Adipocyte (in vitro differentiated cells): ENCODE measurements at regions not wholly inside any gene's neighbourhood (a gene's known extent, or its start where the extent isn't known, plus 50 kb on each side); places are given as distances from the start of the nearest gene placed in this dataset.

Experiments
- DNase-seq: peaks from one replicate; pipeline ENCODE4 v3.0.0-alpha.2; 2015; ENCODE audit warnings: low read depth
- H3K27me3 ChIP-seq: replicated peaks from 2 replicates; pipeline ENCODE4 v1.7.0; 2013; ENCODE audit warnings: mild to moderate bottlenecking, low read length, moderate library complexity; ENCODE audit not compliant: control insufficient read depth, insufficient read depth
- H3K36me3 ChIP-seq: 2 replicates; pipeline ENCODE4 v1.7.0; 2013; ENCODE audit warnings: low read length, mild to moderate bottlenecking, moderate library complexity; ENCODE audit not compliant: control insufficient read depth, insufficient read depth, severe bottlenecking
- H3K4me1 ChIP-seq: 2 replicates; pipeline ENCODE4 v1.7.0; 2013; ENCODE audit warnings: mild to moderate bottlenecking, low read length, moderate library complexity; ENCODE audit not compliant: control insufficient read depth, insufficient read depth
- H3K4me3 ChIP-seq: 2 replicates; pipeline ENCODE4 v1.7.0; 2013; ENCODE audit warnings: mild to moderate bottlenecking, low read length, moderate library complexity
- H3K9ac ChIP-seq: 2 replicates; pipeline ENCODE4 v1.7.0; 2013; ENCODE audit warnings: mild to moderate bottlenecking, low read length, moderate library complexity
- H3K9me3 ChIP-seq: 2 replicates; pipeline ENCODE4 v1.7.0; 2013; ENCODE audit warnings: mild to moderate bottlenecking, low read length, moderate library complexity; ENCODE audit not compliant: control insufficient read depth

DNA sequence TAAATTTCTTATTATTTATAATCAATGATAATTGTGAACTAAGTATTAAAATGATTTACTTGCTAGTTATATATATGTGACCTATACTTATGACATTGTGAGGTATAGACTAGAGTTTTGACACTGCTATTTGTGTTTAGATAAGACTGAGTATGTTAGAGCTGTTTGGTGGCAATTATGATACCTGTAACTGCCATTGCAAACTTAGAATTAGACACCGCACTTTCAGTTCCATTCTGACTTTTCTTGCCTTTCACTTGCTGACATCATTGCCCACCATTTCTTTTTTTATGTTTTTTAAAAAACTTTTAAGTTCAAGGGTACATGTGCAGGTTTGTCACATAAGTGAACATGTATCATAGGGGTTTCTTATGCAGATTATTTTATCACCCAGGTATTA is 214.5 kb downstream of the MBL2 start:
- no peak overlapping the region for H3K9ac ChIP-seq
- H3K9me3 ChIP-seq: no peaks in the 10 kb centered on the region
- no peaks in the 10 kb centered on the region for H3K36me3 ChIP-seq
- no peaks in the 10 kb centered on the region for H3K27me3 ChIP-seq
- no peak overlapping the region for H3K4me3 ChIP-seq
- H3K4me1 ChIP-seq: peaks cover 9% of the 10 kb centered on the region
- no peak for DNase-seq

DNA sequence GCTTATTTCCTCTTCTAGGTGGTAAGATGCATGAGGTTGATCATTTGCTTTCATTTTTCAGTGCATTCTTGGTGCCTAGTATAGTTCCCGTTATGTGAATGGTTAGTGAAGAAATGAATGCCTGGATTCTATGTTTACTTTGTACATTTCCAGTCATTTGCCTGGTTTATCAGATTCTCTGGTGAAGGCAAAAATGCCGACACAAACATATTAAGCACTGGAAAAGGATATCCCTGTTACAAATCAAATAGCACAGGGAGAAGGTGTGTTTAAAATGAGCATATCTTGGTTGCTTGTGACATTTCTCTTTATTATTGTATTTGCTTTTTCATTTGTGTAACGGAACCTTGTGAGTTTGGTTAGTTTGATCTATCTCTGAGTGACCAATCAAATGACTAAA is 211.3 kb downstream of the MBL2 start:
- Histone ChIP-seq H3K4me1 (peaks cover 29% of the 10 kb centered on the region), H3K9me3 (no peaks in the 10 kb centered on the region), H3K27me3 (no peaks in the 10 kb centered on the region), H3K9ac (no peak overlapping the region), H3K36me3 (no peaks in the 10 kb centered on the region), H3K4me3 (no peak overlapping the region)
- DNase-seq: no peak

DNA sequence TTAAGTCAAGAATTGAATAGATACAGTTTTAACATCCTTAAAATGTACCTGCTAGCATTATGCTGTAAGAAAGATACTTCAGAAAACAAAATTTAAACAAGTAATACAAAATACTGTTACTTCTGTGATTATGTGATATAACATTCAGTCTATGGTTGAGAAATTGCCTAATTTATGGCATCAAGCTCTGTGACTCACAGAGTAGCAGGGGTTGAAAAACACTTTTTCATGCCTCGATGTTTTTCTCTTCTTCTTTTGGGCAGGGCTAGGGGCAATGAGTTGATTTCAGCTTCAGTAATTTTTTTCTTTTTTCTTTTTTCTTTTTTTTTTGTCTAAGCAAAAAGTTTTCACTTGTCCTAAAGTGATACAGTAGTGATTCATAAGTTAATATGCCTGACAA is 209.2 kb downstream of the MBL2 start:
- Histone ChIP-seq H3K4me3 (no peak overlapping the region), H3K4me1 (peaks cover 47% of the 10 kb centered on the region), H3K9me3 (no peaks in the 10 kb centered on the region), H3K9ac (peak overlapping the region; percentile 58), H3K36me3 (no peaks in the 10 kb centered on the region), H3K27me3 (no peaks in the 10 kb centered on the region)
- DNase-seq: peak; percentile 60

DNA sequence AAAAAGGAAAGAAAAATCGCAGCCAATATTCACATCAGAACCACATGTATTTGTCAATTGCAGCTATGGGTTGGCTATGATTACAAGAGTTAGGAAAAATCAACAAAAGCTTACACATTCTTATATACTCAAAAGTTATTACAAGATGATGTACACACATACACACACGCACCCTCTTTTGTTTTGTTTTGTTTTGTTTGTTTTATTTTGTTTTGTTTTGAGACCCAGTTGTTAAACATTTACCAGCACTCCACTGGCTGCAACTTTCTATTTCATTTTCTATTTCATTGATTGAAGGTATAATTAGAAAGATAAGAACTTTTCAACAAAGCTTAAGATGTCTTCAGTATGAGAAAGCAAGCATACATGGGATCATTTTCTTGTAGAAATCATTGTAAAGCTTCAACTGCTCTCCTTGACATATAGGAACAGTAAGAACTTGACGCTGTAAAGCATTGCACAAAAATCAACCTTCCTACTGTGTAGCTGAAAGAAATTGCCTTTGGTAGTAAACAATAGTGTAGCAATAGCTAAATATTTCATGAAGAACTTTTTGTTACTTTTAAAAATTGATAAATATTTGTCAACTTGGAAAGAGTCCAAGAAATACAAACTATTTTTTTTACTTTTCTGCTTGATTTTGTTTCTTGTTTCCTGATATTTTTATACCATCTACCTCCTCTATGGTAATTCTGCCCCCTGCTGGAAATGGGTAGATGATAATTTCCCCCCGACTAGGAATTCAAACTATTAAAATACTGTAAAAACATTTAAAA is 205.9 kb downstream of the MBL2 start:
- no peaks in the 10 kb centered on the region for H3K36me3 ChIP-seq
- DNase-seq: peak; percentile 93
- no peaks in the 10 kb centered on the region for H3K9me3 ChIP-seq
- H3K27me3 ChIP-seq: no peaks in the 10 kb centered on the region
- peaks cover 57% of the 10 kb centered on the region for H3K4me1 ChIP-seq
- peak overlapping the region; percentile 25 for H3K4me3 ChIP-seq
- H3K9ac ChIP-seq: peak overlapping the region; percentile 59

DNA sequence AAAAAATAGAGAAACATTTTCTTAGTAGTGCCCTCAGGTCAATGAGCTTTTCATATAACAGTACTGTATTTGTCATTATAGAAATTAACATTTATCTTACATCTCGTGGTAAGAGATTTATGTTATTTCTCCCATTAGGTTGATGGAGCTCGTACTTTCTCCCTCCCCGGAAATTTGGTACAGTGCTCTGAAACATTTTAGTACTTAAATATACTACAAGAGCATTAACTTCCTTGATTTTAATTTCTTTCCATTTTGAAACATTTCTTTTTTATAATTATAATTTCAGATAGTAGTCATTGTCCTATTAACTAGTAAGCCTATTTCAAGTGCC is 205.4 kb downstream of the MBL2 start:
- peaks cover 58% of the 10 kb centered on the region for H3K4me1 ChIP-seq
- no peak overlapping the region for H3K4me3 ChIP-seq
- no peaks in the 10 kb centered on the region for H3K27me3 ChIP-seq

DNA sequence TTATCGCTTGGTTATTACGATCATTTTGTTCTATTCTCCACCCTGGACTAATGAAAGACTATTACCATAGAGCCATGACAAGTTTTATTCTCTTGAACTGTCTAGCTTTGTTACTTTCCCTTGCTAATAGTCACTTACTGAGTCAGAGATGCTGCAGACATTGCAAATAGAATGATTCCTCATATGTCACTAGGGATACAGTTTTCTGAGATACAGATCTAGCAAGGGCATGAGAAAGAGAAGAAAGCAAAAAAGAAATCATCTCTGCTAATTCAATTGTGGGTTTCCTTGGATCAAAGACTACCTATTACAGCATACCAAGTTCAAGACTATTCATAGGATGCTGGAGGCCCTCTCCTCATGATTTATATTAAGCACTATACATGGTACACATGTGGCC is 204.3 kb downstream of the MBL2 start:
- H3K9ac ChIP-seq: peak overlapping the region; percentile 59
- H3K9me3 ChIP-seq: no peaks in the 10 kb centered on the region
- no peaks in the 10 kb centered on the region for H3K36me3 ChIP-seq
- no peak for DNase-seq
- H3K4me1 ChIP-seq: peaks cover 55% of the 10 kb centered on the region
- H3K4me3 ChIP-seq: no peak overlapping the region
- H3K27me3 ChIP-seq: no peaks in the 10 kb centered on the region

More for the DNA sequence above, 205.4 kb downstream of the MBL2 start:
- DNase-seq: no peak
- Histone ChIP-seq H3K36me3 (no peaks in the 10 kb centered on the region), H3K9ac (peak overlapping the region; percentile 59), H3K9me3 (no peaks in the 10 kb centered on the region)

DNA sequence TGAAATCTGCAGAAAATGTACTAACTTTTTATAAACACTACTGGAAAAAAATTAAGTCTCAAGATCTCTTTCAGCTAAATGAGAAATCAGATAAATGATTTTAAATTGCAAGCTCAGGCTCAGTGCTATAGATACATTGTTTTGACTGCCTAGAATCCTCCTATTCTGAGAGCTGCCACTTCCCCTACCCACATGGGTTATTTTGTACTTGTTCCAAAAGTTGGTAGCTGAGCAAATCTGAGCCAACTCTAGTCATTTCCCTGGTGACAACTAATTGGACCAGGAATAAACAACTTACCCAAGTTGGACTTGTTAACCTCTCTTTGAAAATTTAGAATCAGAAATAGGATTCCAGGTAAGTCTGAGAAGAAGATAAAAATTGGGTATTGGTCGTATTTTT is 202.1 kb downstream of the MBL2 start:
- H3K9ac ChIP-seq: no peak overlapping the region
- H3K27me3 ChIP-seq: no peaks in the 10 kb centered on the region
- DNase-seq: no peak
- H3K9me3 ChIP-seq: no peaks in the 10 kb centered on the region
- peaks cover 56% of the 10 kb centered on the region for H3K4me1 ChIP-seq
- no peak overlapping the region for H3K4me3 ChIP-seq
- H3K36me3 ChIP-seq: no peaks in the 10 kb centered on the region

DNA sequence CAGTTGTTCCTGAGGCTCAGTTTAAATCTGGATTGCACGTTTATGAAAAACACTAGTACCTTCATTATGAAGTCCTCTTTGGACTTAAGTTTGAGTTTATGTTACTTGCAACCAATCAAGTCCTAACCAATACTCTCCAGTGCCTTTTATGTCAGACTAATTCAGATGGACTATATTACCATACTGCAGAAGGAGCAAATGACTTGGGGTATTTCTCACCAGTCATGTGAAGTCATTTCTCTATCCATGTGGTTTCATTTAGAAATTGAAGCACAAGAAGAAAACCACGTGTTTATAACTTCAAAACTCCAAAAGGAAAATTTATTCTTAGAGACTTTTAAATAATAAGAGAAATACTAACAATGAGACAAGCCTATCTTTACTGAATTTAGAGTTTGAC is 201.6 kb downstream of the MBL2 start:
- H3K4me1 ChIP-seq: peaks cover 51% of the 10 kb centered on the region
- H3K9ac ChIP-seq: no peak overlapping the region
- no peaks in the 10 kb centered on the region for H3K36me3 ChIP-seq
- H3K9me3 ChIP-seq: no peaks in the 10 kb centered on the region
- no peaks in the 10 kb centered on the region for H3K27me3 ChIP-seq
- peak overlapping the region; percentile 15 for H3K4me3 ChIP-seq
- peak; percentile 34 for DNase-seq

DNA sequence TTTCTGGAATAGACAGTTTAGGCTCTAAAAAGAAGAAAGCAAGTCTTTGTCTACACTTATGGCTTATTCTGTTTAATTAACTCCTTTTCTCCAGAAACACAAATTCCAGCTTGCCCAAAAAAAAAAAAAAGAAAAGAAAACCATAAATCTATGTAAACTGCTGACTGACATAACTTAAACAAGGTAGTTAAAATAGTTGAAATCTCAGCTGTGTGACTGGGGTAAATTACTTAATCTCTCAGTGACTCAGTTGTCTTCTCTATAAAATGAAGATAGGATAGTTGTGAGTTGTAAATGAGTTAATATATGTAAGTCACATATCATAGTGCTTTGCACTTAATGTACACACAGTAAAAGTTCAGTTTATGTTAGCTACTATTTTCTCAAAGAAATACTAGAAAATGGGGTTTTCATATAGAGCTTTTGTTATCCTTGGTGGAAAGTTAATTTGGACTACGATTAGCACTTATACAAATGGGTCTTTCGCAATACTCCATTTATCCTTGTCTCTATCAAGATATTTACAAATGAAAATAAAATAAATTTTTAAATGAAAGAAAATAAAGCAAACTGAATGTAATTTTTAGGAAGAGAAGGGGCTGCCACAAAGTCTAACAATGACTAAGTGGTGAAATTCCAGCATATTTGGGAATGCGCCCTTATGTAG is 200.9 kb downstream of the MBL2 start:
- Histone ChIP-seq H3K4me1 (peaks cover 45% of the 10 kb centered on the region), H3K27me3 (no peaks in the 10 kb centered on the region), H3K36me3 (no peaks in the 10 kb centered on the region), H3K9ac (no peak overlapping the region), H3K4me3 (no peak overlapping the region), H3K9me3 (no peaks in the 10 kb centered on the region)
- DNase-seq: no peak

DNA sequence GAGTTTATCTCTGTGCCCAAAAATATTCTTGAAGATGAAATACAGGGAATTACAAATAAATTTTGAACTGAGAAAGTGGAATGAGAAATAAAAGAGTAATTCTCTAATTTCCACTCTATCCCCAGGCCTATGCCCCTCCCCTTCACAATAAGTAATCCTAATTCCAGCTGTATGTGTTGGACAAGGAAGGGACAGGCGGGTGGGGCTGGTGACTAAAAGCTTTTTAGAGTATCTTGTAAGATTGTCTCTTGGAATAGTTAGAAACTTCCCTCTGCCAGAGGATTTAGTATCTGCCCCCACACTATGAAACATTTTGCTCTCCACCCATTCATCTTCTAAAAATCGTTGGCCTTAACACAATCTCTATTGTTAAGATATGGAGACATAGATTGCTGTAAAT is 199.2 kb downstream of the MBL2 start:
- H3K4me3 ChIP-seq: no peak overlapping the region
- no peaks in the 10 kb centered on the region for H3K27me3 ChIP-seq
- H3K36me3 ChIP-seq: no peaks in the 10 kb centered on the region
- no peak overlapping the region for H3K9ac ChIP-seq
- peaks cover 31% of the 10 kb centered on the region for H3K4me1 ChIP-seq
- no peaks in the 10 kb centered on the region for H3K9me3 ChIP-seq
- DNase-seq: no peak

DNA sequence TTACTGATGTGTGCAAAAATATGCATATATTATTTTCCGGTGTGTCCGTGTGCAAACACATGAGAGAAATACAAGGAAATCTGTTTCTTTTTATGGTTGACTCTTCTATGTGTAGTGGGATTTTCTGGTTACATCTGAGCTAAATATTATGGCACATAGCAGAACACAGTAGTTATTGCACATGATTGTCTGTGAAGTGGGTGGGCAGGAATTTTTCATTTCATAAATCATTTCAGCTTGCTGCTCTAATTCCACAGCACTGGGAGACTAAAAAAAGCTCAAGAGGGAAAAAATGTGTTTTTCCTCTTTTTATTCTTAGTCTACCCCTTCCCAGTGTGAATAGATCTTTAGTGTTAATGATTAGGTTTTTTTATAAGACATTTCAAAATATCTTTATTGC is 197.9 kb downstream of the MBL2 start:
- H3K36me3 ChIP-seq: no peaks in the 10 kb centered on the region
- H3K4me1 ChIP-seq: peaks cover 29% of the 10 kb centered on the region
- no peak for DNase-seq
- no peaks in the 10 kb centered on the region for H3K27me3 ChIP-seq
- no peak overlapping the region for H3K4me3 ChIP-seq
- H3K9ac ChIP-seq: no peak overlapping the region
- H3K9me3 ChIP-seq: no peaks in the 10 kb centered on the region
